ENCODE measurements at regions not wholly inside any gene's neighbourhood (a gene's known extent, or its start where the extent isn't known, plus 50 kb on each side); places are given as distances from the start of the nearest gene placed in this dataset.

- intact Hi-C loops (cut with DNase I) = loop anchor here (5.0 kb wide), 2 partner anchors 50 to 170 kb away; partner anchors contain the start of genes MED21 and STK38L
- Histone ChIP-seq H3K9me3 (no peaks in the 10 kb centered on the region), H3K27ac (peak overlapping the region; percentile 10 to 38), H3K4me1 (replicated peaks) (peaks cover 3% of the 10 kb centered on the region), H3K4me3 (no peak overlapping the region), H3K36me3 (no peaks in the 10 kb centered on the region), H3K27me3 (replicated peaks; ENCODE audit: insufficient read depth) (no peaks in the 10 kb centered on the region)
- DNase-seq (ENCODE audit: low spot score) = no peak
- WGBS = 91% methylated on average over 5 of the region's 5 CpGs
- TF ChIP-seq POLR2AphosphoS5 (IDR thresholded peaks at IDR 0.05) (no peak), CTCF (IDR thresholded peaks at IDR 0.05) (no peak), POLR2A (IDR thresholded peaks at IDR 0.05) (no peak)
Observed at GRCh38 chr12:27192118-27192802, 51.8 kb upstream of the STK38L start.

- H3K4me3 ChIP-seq = no peak overlapping the region
- H3K27me3 ChIP-seq (replicated peaks; ENCODE audit: insufficient read depth) = no peaks in the 10 kb centered on the region
- no peaks in the 10 kb centered on the region for H3K36me3 ChIP-seq
- no peaks in the 10 kb centered on the region for H3K9me3 ChIP-seq
- TF ChIP-seq POLR2A (IDR thresholded peaks at IDR 0.05) = no peak
- no peak for TF ChIP-seq POLR2AphosphoS5 (IDR thresholded peaks at IDR 0.05)
- TF ChIP-seq CTCF (IDR thresholded peaks at IDR 0.05) = no peak
- peak overlapping the region; percentile 38 for H3K27ac ChIP-seq
- no peak for DNase-seq (ENCODE audit: low spot score)
- peaks cover 3% of the 10 kb centered on the region for H3K4me1 ChIP-seq (replicated peaks)
- intact Hi-C loops (cut with DNase I) = loop anchor here (5.0 kb wide), 2 partner anchors 49 to 171 kb away; partner anchors contain the start of genes MED21 and STK38L
- WGBS = 48% methylated on average over 2 of the region's 2 CpGs
Observed at GRCh38 chr12:27193106-27193505, 51.0 kb upstream of the STK38L start.

GRCh38 chr12:27193854-27194544 is 50.1 kb upstream of the STK38L start:
- 48% methylated on average over 2 of the region's 2 CpGs for WGBS
- Histone ChIP-seq H3K27ac (peak overlapping the region; percentile 38), H3K36me3 (no peaks in the 10 kb centered on the region), H3K27me3 (replicated peaks; ENCODE audit: insufficient read depth) (no peaks in the 10 kb centered on the region), H3K9me3 (no peaks in the 10 kb centered on the region), H3K4me1 (replicated peaks) (peaks cover 3% of the 10 kb centered on the region), H3K4me3 (no peak overlapping the region)
- TF ChIP-seq POLR2A (IDR thresholded peaks at IDR 0.05) = no peak
- TF ChIP-seq POLR2AphosphoS5 (IDR thresholded peaks at IDR 0.05) = peak; percentile 39
- TF ChIP-seq CTCF (IDR thresholded peaks at IDR 0.05) = peak in 1 of 4 experiments; percentile 9
- intact Hi-C loops (cut with DNase I) = loop anchor here (5.0 kb wide), 2 partner anchors 48 to 172 kb away; partner anchors contain the start of genes MED21 and STK38L
- DNase-seq (ENCODE audit: low spot score) = peak; percentile 16

Measured in prostate gland (tissue), 2 donors.